Breast epithelium (tissue), 3 donors: ENCODE measurements at regions not wholly inside any gene's neighbourhood (a gene's known extent, or its start where the extent isn't known, plus 50 kb on each side); places are given as distances from the start of the nearest gene placed in this dataset.

Source experiments
- CTCF ChIP-seq, 3 donors: fragments of 450-650 bp; IDR thresholded peaks; one replicate each; pipeline ENCODE4 v1.5.1; 2016 to 2017; ENCODE audit warnings: antibody characterized with exemption in 3 of 3, mild to moderate bottlenecking in 3 of 3, moderate library complexity in 3 of 3
- POLR2A ChIP-seq: fragments of 450-650 bp; IDR thresholded peaks from one replicate; pipeline ENCODE4 v1.6.1; 2016; ENCODE audit warnings: antibody characterized with exemption, mild to moderate bottlenecking, moderate library complexity
- POLR2AphosphoS5 ChIP-seq, 3 donors: sonication (generic); formaldehyde crosslinking; IDR thresholded peaks; one replicate each; pipeline ENCODE4 v1.6.1; 2017; ENCODE audit warnings: antibody characterized with exemption in 3 of 3

GRCh38 chr2:226414335-226414734 is 385.3 kb downstream of the IRS1 start:
- TF ChIP-seq CTCF (IDR thresholded peaks at IDR 0.05), result no peak
- TF ChIP-seq POLR2A, result no peak
- no peak for TF ChIP-seq POLR2AphosphoS5 (IDR thresholded peaks at IDR 0.05)
